ENCODE measurements at regions not wholly inside any gene's neighbourhood (a gene's known extent, or its start where the extent isn't known, plus 50 kb on each side); places are given as distances from the start of the nearest gene placed in this dataset.

DNA sequence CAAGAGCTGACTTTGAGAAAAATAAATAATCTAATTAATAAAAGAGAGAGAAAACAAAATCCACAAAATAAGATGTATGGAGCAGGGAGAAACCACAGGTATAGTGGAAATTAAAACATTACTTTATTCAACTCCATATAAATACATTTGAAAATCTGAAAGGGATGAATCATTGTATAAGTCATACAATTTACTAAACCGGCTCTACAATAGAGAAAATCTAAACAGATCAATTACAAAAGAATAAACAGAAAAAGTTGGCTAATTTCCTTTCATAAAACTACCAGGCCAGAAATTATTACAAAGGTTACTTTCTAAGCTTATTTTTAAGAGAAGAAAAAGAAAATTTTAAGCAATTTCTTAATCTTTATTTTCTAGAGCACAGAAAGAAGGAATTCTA, 51.3 kb upstream of the DRD2 start:
- DNase-seq (ENCODE audit: low read depth, low spot score) = no peak
